HG03066 (cell line): ENCODE measurements at regions not wholly inside any gene's neighbourhood (a gene's known extent, or its start where the extent isn't known, plus 50 kb on each side); places are given as distances from the start of the nearest gene placed in this dataset.

Experiments
- ATAC-seq: cut with Tn5 transposase; IDR thresholded peaks from one replicate; pipeline ENCODE4 v1.9.1; 2021; ENCODE audit warnings: low read depth; ENCODE audit not compliant: unreplicated experiment

DNA sequence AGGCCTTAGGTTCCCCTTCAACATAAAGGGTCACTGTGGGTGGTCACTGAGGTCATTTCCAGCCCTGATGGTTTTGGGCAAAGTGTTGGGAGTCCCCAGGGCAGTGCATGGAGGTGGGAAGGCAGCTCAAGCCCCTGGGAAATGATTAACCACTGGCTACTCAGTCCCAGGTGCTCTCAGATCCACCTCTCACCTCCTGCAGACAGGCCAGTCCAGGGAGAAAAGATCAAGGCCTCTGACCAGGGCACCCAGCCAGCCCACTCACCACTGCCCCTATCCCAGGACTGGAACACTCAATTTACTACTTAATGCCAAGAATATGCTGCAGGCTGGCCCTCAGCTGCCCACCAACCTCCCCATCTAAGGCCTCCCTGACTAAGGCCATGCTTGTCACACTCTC, 1307.9 kb downstream of the UQCRFS1 start:
- no peak for ATAC-seq

- ATAC-seq: no peak
These were observed 1311.9 kb downstream of the UQCRFS1 start for GRCh38 chr19:27901078-27901477.

DNA sequence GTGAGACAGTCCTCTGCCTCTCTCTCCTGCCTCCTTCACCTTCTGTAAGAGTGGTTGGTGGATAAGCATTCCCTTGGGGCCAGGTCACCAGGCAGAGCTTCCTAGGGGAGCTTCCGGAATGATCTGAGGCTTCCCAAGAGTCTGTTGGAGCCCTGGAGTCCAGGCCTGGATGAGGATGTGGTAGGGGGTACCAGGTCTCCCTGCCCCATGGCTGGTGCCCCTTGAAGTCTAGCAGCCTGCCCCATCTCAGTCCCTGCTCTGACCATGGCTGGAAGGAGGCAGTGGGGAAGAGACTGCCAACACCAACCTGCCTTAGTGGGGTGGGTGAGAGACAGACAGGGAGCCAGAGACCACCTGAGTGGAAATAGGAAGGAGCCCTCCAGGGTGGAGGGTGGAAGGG, 1316.9 kb downstream of the UQCRFS1 start:
- ATAC-seq: no peak

DNA sequence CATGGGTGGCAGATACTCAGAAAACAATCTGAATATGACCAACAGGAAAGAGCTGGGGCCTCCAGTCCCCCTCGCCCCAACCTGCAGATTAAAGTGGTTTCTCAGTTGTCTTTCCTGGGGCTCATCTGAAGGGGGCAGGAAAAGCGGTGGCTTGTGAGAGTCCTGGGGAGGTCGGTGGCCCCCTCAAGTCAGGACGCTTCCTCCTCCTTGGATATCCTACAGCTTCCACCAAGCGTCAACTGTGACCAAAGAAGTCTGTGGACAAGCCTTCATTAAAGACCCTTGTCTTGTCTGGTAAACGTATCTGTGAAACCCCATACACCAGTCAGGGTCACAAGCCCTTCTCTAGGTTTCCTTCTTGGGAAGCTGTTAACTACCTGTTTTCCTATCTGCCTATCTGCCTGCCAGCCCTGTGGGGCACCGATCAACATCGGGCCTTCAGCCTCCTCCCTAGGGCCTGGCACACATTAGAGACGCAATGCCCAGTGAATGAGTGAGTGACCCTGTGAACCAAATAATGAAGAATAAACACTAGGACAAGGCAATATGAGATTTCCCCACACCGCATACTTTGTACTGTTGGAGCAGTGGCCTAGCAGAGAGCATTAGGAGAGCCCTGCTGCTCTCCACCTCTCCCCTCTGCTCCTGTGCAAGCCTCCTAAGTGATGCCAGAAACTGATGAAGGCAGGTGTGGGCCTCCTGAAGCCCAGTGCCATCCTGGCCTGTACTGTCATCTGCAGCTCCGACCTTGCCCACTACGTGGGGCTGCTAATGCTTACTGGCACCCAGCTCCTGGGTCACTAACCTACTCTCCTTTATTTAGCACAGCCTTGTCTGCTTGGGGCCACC, 1317.8 kb downstream of the UQCRFS1 start:
- ATAC-seq: no peak

DNA sequence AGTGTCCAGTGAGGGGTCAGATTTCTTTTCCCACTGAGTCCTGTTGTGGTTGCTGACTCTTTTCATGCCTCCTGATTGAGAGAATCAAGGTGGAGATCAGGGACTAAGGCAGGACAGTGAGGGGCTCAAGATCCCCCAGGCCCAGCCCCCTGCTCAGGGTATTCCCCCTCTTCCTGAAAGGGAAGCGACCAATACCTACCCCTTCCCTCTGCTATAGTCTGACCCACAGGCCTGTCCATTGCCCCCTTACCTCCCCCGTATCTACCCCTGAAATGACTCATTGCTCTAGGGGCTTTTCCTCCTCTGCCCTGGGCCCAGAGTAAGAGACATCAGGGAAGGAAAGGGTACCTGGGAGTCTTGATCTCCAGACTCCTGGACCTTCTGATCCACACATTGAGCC, 1320.5 kb downstream of the UQCRFS1 start:
- no peak for ATAC-seq

GRCh38 chr19:27891411-27891810, 1321.5 kb downstream of the UQCRFS1 start:
- no peak for ATAC-seq

- ATAC-seq: no peak
These were observed 1322.3 kb downstream of the UQCRFS1 start for GRCh38 chr19:27890696-27891095.

DNA sequence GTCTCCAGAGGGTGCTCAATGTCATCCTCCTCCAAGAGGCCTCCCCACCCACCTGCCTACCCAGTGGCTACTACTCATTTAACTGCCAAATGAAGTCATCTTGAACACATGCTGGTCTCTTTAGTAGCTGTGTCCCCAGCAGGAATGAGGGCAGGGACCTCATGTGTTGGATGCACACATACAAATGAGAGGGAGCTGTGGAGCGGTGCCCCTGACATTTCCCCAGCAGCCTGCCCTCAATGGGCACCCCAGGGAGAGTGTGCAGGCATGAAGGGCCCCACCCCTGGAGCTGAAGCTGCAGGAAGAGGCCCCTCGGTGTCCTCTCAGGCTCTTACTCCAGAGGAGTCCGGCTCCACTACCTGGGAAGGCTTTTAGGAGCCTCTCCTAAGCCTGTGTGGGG, 1322.7 kb downstream of the UQCRFS1 start:
- ATAC-seq: no peak

GRCh38 chr19:27889156-27889555, 1323.8 kb downstream of the UQCRFS1 start:
- no peak for ATAC-seq

DNA sequence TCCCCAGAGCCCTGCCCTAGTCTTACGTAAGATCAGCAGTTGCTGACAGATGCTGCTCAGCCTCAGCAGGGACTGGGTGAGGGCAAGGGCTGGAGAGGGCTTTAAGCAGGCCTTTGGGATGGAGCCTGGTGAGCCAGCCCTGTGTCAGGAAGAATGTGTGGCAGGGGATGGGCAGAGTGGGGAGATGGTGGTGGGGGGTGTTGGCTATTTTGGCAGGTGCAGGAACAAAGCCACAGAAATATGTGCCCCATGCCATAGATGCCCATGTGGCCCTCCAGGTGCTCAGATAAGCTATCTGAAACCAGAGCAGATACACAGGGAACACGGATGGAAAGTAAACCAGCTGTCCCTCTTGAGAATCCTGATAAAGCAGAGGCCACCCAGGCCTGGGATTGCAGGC, 1325.0 kb downstream of the UQCRFS1 start:
- ATAC-seq: no peak

- no peak for ATAC-seq
These were observed 1327.6 kb downstream of the UQCRFS1 start for GRCh38 chr19:27885359-27885758.

DNA sequence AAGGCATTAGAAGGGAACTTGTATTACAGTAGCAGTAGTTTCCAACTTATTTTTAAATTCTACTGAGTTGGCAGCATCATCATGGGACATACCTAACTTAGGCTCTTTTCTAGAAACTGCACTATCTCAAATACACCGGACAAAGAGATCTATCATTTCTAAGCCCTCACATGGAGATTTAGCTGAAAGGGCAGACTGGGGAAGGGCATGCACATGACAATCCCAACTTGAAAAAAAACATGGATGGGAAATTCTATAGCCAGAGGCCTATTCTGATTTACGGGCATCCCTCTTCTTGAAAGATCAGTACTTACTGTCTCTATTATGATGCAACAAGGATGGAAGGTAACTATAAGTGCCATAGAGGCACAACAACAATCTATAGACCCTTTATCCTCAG, 1328.6 kb downstream of the UQCRFS1 start:
- ATAC-seq: no peak

GRCh38 chr19:27881213-27881612, 1331.7 kb downstream of the UQCRFS1 start:
- ATAC-seq: no peak

GRCh38 chr19:27876976-27877512, 1335.9 kb downstream of the UQCRFS1 start:
- ATAC-seq: no peak

GRCh38 chr19:27876489-27876888, 1336.5 kb downstream of the UQCRFS1 start:
- no peak for ATAC-seq

- ATAC-seq: no peak
These were observed 1340.6 kb downstream of the UQCRFS1 start for GRCh38 chr19:27872370-27872769.

DNA sequence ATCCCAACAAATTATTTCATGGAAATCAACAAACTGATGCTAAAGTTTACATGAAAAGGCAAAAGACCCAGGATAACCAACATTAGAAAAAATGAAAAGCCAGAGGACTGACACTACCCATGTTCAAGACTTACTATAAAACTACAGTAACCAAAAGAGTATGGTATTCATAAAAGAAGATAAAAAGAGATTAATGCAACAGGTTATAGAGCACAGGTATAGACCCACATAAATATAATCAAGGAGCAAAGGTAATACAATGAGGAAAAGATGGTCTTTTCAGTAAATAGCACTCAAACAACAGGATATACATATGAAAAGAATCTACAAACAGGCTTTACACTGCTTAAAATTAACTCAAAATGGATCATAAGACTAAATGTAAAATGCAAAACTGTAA, 1342.7 kb downstream of the UQCRFS1 start:
- no peak for ATAC-seq

- no peak for ATAC-seq
These were observed 1344.9 kb downstream of the UQCRFS1 start for GRCh38 chr19:27868007-27868406.

GRCh38 chr19:27865927-27866777, 1346.8 kb downstream of the UQCRFS1 start:
- ATAC-seq: no peak

DNA sequence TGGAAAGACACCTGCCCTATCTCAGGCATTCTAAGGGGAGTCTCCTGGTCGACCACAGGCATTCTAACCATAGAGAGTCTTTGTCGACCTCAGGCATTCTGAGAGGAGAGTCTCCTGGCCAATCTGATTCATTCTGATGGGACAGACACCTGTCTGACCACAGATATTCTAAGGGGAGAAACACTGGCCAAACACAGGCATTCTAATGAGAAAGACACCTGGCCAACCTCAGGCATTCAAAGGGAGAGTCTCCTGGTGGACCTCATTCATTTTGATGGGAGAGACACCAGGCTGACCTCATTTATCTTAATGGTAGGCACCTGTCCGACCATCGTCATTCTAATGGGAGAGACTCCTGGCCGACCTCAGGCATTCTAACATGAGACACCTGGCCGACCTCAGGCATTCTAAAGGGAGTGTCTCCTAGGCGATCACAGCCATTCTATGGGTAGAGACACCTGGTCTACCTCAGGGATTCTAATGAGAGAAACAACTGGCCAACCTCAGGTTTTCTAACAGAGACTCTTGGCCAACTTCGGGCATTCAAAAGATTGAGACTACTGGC, 1351.5 kb downstream of the UQCRFS1 start:
- no peak for ATAC-seq

- no peak for ATAC-seq
These were observed 1352.5 kb downstream of the UQCRFS1 start for GRCh38 chr19:27860309-27860934.
